ENCODE measurements at regions not wholly inside any gene's neighbourhood (a gene's known extent, or its start where the extent isn't known, plus 50 kb on each side); places are given as distances from the start of the nearest gene placed in this dataset.

GRCh38 chr11:106241601-106242257, 164.3 kb downstream of the AASDHPPT start:
- no peak for DNase-seq (ENCODE audit: low read depth)
- no peak overlapping the region for H3K4me3 ChIP-seq (ENCODE audit: low read depth, low read length)
- TF ChIP-seq CTCF (IDR thresholded peaks at IDR 0.05; ENCODE audit: insufficient read depth, low read length), result no peak

- peak; percentile 15 for DNase-seq (ENCODE audit: low read depth)
- no peak overlapping the region for H3K4me3 ChIP-seq (ENCODE audit: low read depth, low read length)
- no peak for TF ChIP-seq CTCF (IDR thresholded peaks at IDR 0.05; ENCODE audit: insufficient read depth, low read length)
Observed at GRCh38 chr11:106242718-106243415, 165.4 kb downstream of the AASDHPPT start.

GRCh38 chr11:106246495-106246894, 169.0 kb downstream of the AASDHPPT start:
- H3K4me3 ChIP-seq (ENCODE audit: low read depth, low read length), result no peak overlapping the region
- no peak for TF ChIP-seq CTCF (IDR thresholded peaks at IDR 0.05; ENCODE audit: insufficient read depth, low read length)
- no peak for DNase-seq (ENCODE audit: low read depth)

GRCh38 chr11:106249617-106250239, 172.3 kb downstream of the AASDHPPT start:
- peak; percentile 65 for DNase-seq (ENCODE audit: low read depth)
- TF ChIP-seq CTCF (IDR thresholded peaks at IDR 0.05; ENCODE audit: insufficient read depth, low read length), result no peak

DNA sequence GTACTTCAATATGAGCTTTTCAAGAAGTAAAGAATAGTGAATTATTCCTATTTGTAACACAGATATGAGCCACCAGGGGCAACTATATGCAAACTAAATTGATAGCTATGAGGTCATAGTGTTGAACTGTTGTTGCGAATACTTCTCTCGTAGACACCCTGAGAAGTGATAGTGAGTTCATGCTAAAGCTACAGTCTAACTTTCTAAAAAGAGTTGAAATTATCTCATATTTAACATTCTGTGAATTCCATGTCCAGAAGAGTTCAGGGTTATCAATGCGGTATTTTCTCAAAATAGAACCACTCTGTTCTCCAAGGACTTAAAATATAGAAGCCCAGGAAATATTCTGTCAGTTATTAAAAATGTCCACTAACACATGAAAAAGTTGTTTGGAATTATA, 185.4 kb downstream of the AASDHPPT start:
- peak; percentile 29 for DNase-seq (ENCODE audit: low read depth)
- no peak overlapping the region for H3K4me3 ChIP-seq (ENCODE audit: low read depth, low read length)
- peak; percentile 8 for TF ChIP-seq CTCF (IDR thresholded peaks at IDR 0.05; ENCODE audit: insufficient read depth, low read length)

More at GRCh38 chr11:106249617-106250239, 172.3 kb downstream of the AASDHPPT start:
- H3K4me3 ChIP-seq (ENCODE audit: low read depth, low read length), result no peak overlapping the region

DNA sequence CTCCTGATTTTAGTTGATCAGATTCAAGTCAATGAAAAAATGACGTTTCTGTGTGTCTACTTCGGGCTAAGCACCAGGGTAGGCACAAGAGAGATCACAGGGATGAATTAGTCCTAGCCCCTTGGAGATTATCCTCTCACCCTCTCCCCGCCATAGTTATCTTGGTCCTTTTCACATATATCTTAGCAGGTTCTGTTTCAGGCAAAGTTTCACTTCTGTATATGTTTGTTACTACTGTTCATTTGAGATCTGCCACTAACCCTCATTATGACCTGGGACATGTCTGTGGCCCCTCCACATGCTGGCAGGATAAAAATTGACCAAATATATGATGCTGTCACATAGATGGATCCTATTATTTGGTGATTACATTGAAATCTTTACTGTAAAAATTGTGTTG, 186.1 kb downstream of the AASDHPPT start:
- TF ChIP-seq CTCF (IDR thresholded peaks at IDR 0.05; ENCODE audit: insufficient read depth, low read length), result no peak
- H3K4me3 ChIP-seq (ENCODE audit: low read depth, low read length), result no peak overlapping the region
- no peak for DNase-seq (ENCODE audit: low read depth)
